Sciatic nerve (tissue), 2 donors: ENCODE measurements at regions not wholly inside any gene's neighbourhood (a gene's known extent, or its start where the extent isn't known, plus 50 kb on each side); places are given as distances from the start of the nearest gene placed in this dataset.
"Not testable (repeated sequence)": the region's sequence is repeated elsewhere in the genome, so short reads cannot be mapped to it uniquely, and the experiment has no call there.

Source experiments
- ATAC-seq: fragments of 200-7000 bp; cut with Tn5 transposase; one replicate; pipeline ENCODE4 v1.9.1; 2020; ENCODE audit warnings: mild to moderate bottlenecking, moderate library complexity
- DNase-seq: peaks from one replicate; pipeline ENCODE4 v3.0.0-alpha.2; 2020; ENCODE audit warnings: low spot score
- intact Hi-C: fragments of 100-400 bp; cut with DNase I; formaldehyde crosslinking; loops from one replicate; pipeline ENCODE4 v1.14.2; 2022
- donor health status: DM: no; HTN: no; CAD: no.
- donor health status: DM: no; HTN: no; CAD: no.

GRCh38 chr6:20334334-20334733 is 67.3 kb upstream of the E2F3 start:
- ATAC-seq (no peak), DNase-seq (no peak)
- intact Hi-C loops: no loop called here

- intact Hi-C loops: no loop called here
- no peak for ATAC-seq
These were observed 66.7 kb upstream of the E2F3 start for GRCh38 chr6:20334962-20335361.

GRCh38 chr6:20335872-20336271 is 65.8 kb upstream of the E2F3 start:
- ATAC-seq (no peak), DNase-seq (no peak)
- intact Hi-C loops: no loop called here

More at GRCh38 chr6:20334962-20335361, 66.7 kb upstream of the E2F3 start:
- no peak for DNase-seq

- ATAC-seq (no peak), DNase-seq (no peak)
- intact Hi-C loops: no loop called here
These were observed 63.5 kb upstream of the E2F3 start for GRCh38 chr6:20338156-20338555.

GRCh38 chr6:20340068-20340848 is 61.4 kb upstream of the E2F3 start:
- no peak for ATAC-seq
- DNase-seq: no peak
- intact Hi-C loops: no loop called here

DNA sequence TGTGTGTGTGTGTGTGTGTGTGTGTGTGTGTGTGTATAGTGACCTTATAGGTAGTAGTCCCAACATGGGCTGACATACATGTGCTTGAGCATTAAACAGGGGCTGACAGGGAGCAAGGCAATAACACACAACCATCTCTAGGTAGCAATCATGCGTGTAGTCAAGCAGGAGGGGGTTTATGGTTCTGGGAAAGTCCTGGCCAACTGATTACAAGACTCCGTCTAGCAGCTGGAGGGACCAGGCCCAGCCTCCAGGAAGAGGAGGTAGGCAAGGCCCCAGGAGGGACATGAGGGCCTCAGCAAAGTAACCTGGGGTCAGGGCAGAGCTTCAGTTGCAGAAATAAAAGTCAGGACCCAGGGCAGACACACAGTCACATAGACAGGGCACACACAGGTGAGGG is 60.6 kb upstream of the E2F3 start:
- ATAC-seq: no peak
- intact Hi-C loops: no loop called here
- DNase-seq: no peak

DNA sequence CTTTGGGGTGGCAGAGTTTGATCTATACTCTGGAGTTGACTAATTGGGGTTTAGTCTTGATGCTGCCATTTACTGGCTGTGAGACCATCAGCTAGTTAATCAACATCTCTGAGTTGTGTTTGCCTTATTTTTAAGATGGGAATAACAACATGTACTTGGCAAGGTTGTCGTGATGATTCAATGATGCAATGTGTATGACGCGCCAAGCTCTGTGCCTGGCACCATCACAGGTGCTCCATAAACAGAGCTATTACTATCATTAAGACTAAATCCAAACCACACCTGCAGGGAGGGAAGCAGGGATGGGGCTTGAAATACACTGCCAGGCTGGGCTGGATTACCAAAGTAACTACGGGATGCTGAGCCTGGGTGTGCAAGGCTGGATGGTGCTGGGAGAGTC is 60.1 kb upstream of the E2F3 start:
- no peak for DNase-seq
- intact Hi-C loops: no loop called here
- no peak for ATAC-seq

DNA sequence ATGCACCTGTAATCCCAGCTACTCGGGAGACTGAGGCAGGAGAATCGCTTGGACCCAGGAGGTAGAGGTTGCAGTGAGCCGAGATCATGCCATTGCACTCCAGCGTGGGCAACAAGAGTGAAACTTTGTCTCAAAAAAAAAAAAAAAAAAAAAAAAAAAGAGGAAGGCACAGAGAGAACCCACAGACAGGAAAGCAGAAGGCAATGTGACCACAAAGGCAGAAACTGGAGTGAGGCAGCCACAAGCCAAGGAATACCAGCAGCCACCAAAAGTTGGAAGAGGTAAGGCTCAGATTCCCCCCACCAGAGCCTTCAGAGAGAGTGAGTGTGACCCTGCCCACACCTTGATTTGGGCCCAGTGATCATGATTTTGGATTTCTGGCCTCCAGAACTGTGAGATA is 54.7 kb upstream of the E2F3 start:
- DNase-seq, ATAC-seq, intact Hi-C loops: not testable (repeated sequence)

GRCh38 chr6:20348041-20348440 is 53.6 kb upstream of the E2F3 start:
- intact Hi-C loops: no loop called here
- DNase-seq: no peak
- ATAC-seq: no peak

GRCh38 chr6:20349225-20349624 is 52.5 kb upstream of the E2F3 start:
- intact Hi-C loops: no loop called here
- ATAC-seq (no peak), DNase-seq (no peak)

DNA sequence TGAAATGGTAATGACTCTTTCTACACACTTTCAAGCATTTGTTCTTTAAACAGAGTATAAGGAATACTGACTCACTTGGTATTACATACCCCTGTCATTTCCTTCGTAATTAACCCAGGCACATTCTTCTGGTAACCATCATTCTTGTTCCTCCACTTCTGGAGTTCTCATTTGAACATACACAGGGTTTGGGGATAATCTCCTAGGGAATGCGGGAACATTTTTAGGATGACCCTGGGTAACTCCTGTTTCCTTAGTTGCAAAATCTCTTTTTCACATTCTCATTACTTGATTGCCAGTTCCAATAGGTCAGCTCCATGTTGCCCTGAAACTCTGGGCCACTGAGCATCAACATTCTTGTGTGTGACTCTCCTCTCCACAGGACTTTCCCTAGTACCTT is 51.5 kb upstream of the E2F3 start:
- intact Hi-C loops: no loop called here
- no peak for DNase-seq
- no peak for ATAC-seq

- ATAC-seq (no peak), DNase-seq (no peak)
- intact Hi-C loops: no loop called here
These were observed 50.1 kb upstream of the E2F3 start for GRCh38 chr6:20351534-20351933.
